ENCODE measurements at regions not wholly inside any gene's neighbourhood (a gene's known extent, or its start where the extent isn't known, plus 50 kb on each side); places are given as distances from the start of the nearest gene placed in this dataset.

- TF ChIP-seq CTCF (IDR thresholded peaks at IDR 0.05) (no peak), POLR2A (IDR thresholded peaks at IDR 0.05) (no peak)
These were observed 415.0 kb upstream of the GYPC start for GRCh38 chr2:126241001-126241400.
